Activated CD4-positive, alpha-beta T cell treated with anti-CD3 and anti-CD28 coated beads for 24 hours (primary cell): ENCODE measurements at regions not wholly inside any gene's neighbourhood (a gene's known extent, or its start where the extent isn't known, plus 50 kb on each side); places are given as distances from the start of the nearest gene placed in this dataset.
"Not testable (repeated sequence)": the region's sequence is repeated elsewhere in the genome, so short reads cannot be mapped to it uniquely, and the experiment has no call there.

ENCODE experiments used
- DNase-seq, 2 donors: peaks; one replicate each; pipeline ENCODE4 v3.0.0-alpha.2; 2020; ENCODE audit warnings: low read depth in 2 of 2

- DNase-seq, result no peak
Measured at GRCh38 chr21:28421716-28422524, 570.8 kb downstream of the LTN1 start.

- DNase-seq, result no peak
Measured at GRCh38 chr21:28419811-28420210, 572.9 kb downstream of the LTN1 start.

DNA sequence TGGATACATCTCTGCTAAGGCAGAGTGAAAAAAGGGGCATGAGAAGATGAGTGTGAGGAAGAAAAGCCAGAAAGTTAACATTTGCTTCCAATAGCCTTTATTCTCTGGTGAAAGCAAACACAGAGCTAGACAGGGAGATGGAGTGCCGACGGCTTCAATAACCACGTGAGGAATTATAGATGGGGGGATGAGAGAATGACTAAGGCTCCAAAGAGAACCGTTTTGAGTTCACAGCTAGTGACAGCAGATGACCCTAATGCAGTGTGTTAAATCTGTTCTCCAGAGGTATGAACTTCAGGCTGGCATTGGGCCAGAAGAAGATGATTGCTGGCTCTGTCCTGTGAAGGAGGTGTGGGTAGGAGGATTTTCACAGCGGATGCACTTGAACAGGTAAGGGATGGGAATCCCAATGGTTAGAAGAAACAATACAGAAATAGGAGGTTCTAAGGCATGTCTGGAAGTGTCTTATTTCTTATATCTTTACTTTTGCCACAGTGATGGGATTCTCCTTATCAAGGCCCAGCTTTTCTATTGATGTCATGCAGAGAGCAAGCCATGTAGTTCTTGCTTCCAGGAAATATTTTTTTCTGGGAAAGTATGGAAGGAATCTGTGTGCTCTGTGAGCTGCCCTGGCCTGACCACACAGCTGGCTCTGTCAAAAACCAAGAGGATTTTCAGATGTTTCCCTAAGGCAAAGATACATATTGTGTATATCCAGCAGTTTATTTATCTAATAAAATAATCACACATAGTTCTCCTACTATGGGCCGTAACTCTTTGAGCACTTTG, 573.8 kb downstream of the LTN1 start:
- DNase-seq, result no peak

- no peak for DNase-seq
Measured at GRCh38 chr21:28410256-28410655, 582.4 kb downstream of the LTN1 start.

DNA sequence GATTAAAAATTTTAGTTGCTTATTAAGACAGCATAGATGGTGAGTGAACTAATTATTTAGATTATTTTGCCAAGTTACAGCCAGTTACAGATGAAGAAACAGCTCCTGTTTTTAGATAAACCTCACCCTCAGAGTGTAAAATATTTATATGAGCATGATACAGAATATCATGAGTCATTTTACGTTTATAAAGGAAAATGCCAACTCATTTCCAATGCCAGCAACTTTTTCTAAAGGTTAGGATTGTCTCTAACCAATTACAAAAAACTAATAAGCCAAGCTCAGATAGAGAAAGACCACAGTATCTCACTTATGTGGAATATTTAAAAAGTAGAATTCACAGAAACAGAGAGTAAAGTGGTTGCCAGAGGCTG, 590.1 kb downstream of the LTN1 start:
- DNase-seq, result no peak

DNA sequence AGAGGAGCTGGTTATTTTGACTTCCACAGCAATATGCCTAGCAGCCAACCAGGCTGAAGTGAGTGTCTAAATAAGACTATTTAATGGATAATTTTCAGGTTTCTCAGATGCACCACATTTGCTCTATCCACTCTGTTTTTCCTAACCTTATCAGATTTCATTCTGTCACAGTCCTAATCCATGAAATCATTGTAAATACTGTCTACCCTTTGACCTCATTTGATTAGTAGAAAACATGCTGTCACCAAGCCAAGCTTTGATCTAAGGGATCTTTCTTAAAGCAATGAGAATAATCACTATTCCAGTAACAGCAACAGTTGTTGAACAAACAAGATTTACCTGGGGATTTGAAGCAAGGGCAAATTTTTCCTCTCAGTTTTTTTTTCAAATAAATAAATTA, 595.6 kb downstream of the LTN1 start:
- DNase-seq, result no peak

GRCh38 chr21:28396421-28396820, 596.3 kb downstream of the LTN1 start:
- DNase-seq, result no peak

GRCh38 chr21:28393279-28393678, 599.4 kb downstream of the LTN1 start:
- no peak for DNase-seq

DNA sequence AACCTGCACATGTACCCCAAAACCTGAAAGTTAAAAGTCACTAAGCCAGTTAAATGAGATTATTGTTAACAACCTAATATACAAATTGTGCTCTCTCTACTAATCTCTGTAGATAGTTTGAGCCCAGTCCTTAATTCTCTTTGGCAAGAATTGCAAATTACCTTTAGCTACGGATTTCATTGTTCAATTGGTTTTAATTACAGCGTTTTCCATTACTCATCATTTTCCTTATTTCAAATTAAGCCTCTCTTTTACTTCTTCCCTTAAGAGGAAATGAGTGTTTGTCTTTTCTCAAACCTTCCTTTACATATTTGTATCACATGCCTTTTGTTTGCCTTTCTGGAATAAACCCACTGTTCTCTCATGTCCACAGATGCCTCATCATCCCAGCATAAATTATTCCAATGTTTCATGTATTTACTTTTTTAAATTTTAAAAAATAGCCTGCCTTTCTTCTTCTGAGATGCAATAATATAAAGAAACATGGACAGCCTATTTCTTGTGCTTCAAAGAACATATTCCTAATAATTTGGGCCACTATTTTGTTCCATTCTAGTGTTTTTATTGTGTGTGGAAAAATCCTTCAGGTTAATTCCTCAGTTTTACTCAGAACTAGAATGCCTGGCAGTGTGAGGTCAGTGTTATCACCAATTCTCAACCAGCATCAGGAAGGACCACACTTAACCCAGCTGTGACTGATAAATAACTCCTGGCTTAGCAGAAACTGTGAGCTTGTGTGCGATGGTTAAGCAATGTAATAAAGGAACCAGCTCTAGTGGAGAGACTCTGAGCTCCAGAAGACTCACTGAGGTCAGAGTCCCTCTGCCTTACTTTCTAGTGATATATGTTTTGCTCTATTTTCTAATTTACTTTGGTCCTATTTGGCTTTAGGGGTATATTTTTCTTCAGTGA, 600.5 kb downstream of the LTN1 start:
- no peak for DNase-seq

DNA sequence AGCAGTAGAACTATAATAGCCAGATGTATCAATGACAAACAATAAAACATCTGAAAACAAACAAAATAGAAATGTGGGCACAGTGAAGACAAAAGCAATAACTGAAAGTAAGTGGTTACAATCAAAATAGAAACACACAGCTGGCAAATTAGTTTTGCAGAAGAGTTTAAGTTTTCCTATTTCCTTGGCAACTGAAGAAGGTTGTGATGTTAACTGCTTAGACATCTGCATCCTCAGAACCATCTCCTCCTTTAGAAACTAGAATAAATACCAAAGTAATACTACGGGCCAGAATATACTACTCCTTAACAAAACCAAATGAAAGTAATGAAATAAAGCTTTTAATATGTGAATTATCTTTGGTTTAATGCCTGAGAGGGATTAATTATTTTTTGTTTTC, 605.5 kb downstream of the LTN1 start:
- DNase-seq, result no peak

- DNase-seq, result no peak
Measured at GRCh38 chr21:28385845-28386244, 606.8 kb downstream of the LTN1 start.

DNA sequence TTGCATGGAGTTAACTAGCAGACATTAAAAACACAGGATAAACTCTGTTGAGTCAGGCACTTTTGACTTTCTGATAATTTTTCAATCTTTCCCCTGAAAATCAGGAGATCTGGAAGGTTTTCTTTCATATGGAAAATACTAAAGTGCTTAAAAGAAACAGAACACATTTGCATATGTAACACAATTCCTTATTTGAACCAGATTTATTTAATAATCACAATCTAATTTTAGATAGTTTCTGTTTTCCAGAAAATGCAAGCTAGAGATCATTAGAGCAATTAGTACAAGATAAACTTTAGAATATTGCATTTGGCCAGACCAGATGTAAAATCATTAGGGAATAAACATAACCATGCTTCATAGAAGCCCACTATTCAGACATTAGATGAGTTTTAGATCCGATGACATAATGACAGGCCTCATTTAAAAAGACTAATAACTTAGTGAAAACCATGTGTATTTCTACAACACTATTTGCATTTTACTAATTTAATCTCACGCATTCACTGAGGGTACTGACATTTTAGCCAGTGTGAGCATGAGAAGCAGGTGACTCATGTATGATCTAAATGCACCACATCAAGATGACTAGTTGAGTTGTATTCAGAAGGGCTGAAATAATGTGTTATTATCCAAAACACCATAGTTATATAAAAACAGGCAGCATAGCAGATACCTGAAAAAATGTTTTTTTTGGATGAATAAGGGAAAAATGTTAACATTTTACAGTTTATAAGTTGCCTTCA, 611.5 kb downstream of the LTN1 start:
- not testable (repeated sequence) for DNase-seq

- no peak for DNase-seq
Measured at GRCh38 chr21:28380241-28380640, 612.4 kb downstream of the LTN1 start.

DNA sequence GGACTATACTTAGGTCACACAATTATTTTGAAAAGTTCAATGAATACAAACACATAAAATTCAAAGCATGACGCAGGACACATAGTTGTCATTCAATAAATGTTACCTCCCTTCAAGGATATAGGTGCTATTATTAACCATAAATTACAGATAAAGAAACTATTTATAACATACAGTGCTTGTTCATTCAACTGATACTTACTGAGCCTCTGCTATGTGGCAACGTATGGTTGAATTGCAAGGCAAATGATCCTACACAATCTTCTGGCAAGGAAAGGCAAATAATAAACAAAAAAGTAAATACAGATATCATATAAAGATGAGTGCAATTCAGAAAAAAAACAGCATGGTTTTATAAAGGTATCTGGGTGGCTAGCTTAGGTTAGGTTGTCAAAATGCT, 614.7 kb downstream of the LTN1 start:
- no peak for DNase-seq

GRCh38 chr21:28375708-28376385, 616.8 kb downstream of the LTN1 start:
- DNase-seq, result no peak

- DNase-seq, result no peak
Measured at GRCh38 chr21:28374881-28375280, 617.8 kb downstream of the LTN1 start.

- no peak for DNase-seq
Measured at GRCh38 chr21:28371713-28372112, 621.0 kb downstream of the LTN1 start.

- no peak for DNase-seq
Measured at GRCh38 chr21:28359300-28359699, 633.4 kb downstream of the LTN1 start.

DNA sequence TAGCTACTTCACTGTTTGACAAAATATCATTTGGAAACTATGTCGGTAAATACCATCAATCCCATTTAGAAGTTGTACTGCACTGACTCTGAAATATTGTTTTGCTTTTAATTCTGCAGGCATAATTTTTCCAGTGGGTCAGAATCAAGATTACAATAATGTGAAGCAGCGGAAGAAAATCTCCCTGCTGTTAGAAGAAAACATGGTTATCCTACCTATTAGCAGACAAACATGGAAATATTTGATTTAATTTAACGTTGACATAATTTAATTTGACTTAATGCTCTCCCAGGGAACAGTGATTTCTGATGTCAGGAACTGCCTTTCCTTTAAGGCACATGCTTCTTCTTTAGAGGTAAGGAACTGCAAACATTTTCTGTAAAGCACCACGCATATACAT, 634.0 kb downstream of the LTN1 start:
- no peak for DNase-seq

DNA sequence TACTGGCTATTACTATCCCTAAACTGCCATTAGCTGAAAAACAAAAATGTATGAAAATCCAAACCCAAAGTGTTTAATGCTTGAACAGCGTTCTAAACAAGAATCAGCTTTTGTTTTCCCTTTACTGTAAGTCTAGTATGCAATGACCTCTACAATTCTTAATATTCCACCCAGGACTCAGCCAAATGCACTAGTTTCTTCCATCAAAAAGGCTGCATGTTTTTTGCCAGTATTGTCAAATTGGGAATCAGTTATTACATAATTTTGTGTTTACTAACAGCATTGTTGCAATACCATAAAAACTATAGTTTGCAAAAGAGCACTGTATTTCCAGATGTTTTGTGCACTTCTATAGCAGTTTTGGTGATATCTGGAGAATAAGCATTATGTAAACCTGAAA, 634.5 kb downstream of the LTN1 start:
- no peak for DNase-seq

GRCh38 chr21:28357743-28358142, 634.9 kb downstream of the LTN1 start:
- no peak for DNase-seq
